ENCODE measurements at regions not wholly inside any gene's neighbourhood (a gene's known extent, or its start where the extent isn't known, plus 50 kb on each side); places are given as distances from the start of the nearest gene placed in this dataset.

GRCh38 chr14:76324133-76324532 lies 51.8 kb upstream of the ESRRB start:
- TF ChIP-seq, protein P1, sequence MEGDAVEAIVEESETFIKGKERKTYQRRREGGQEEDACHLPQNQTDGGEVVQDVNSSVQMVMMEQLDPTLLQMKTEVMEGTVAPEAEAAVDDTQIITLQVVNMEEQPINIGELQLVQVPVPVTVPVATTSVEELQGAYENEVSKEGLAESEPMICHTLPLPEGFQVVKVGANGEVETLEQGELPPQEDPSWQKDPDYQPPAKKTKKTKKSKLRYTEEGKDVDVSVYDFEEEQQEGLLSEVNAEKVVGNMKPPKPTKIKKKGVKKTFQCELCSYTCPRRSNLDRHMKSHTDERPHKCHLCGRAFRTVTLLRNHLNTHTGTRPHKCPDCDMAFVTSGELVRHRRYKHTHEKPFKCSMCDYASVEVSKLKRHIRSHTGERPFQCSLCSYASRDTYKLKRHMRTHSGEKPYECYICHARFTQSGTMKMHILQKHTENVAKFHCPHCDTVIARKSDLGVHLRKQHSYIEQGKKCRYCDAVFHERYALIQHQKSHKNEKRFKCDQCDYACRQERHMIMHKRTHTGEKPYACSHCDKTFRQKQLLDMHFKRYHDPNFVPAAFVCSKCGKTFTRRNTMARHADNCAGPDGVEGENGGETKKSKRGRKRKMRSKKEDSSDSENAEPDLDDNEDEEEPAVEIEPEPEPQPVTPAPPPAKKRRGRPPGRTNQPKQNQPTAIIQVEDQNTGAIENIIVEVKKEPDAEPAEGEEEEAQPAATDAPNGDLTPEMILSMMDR (IDR thresholded peaks at IDR 0.05; ENCODE audit: extremely low read depth, low read depth, low read length): no peak
- Histone ChIP-seq H3K4me1 (ENCODE audit: insufficient read depth, low read length) (no peaks in the 10 kb centered on the region), H3K27ac (ENCODE audit: low read depth, low read length) (no peak overlapping the region), H2AFZ (ENCODE audit: low read length) (no peak overlapping the region), H3K36me3 (ENCODE audit: insufficient read depth, low read length) (no peaks in the 10 kb centered on the region), H3K4me2 (ENCODE audit: insufficient read depth, low read length) (no peak overlapping the region), H3K4me3 (ENCODE audit: insufficient read depth, low read length) (no peak overlapping the region), H3K79me2 (ENCODE audit: insufficient read depth, low read length) (no peaks in the 10 kb centered on the region), H3K9me3 (ENCODE audit: low read depth, low read length) (no peaks in the 10 kb centered on the region), H3K27me3 (ENCODE audit: insufficient read depth, low read length) (peaks cover 8% of the 10 kb centered on the region), H4K20me1 (ENCODE audit: insufficient read depth, low read length) (no peaks in the 10 kb centered on the region)
- no peak for DNase-seq (ENCODE audit: insufficient read length, low spot score, missing footprints)

Data from osteoblast (primary cell).